C4-2B (cell line): ENCODE measurements at regions not wholly inside any gene's neighbourhood (a gene's known extent, or its start where the extent isn't known, plus 50 kb on each side); places are given as distances from the start of the nearest gene placed in this dataset.
"Not testable (repeated sequence)": the region's sequence is repeated elsewhere in the genome, so short reads cannot be mapped to it uniquely, and the experiment has no call there.

Experiments used
- CTCF ChIP-seq: fragments of 450-650 bp; conservative IDR thresholded peaks from 2 replicates; pipeline ENCODE4 v1.5.1; 2017; ENCODE audit warnings: mild to moderate bottlenecking
- ZFX ChIP-seq: fragments of 450-650 bp; IDR thresholded peaks from 2 replicates; pipeline ENCODE4 v1.6.1; 2017

- TF ChIP-seq CTCF, ZFX: not testable (repeated sequence)
These were observed 65.5 kb downstream of the TMEM121 start for GRCh38 chr14:105591792-105592341.
